Colonic mucosa (tissue), 4 donors: ENCODE measurements at regions not wholly inside any gene's neighbourhood (a gene's known extent, or its start where the extent isn't known, plus 50 kb on each side); places are given as distances from the start of the nearest gene placed in this dataset.

ENCODE experiments used
- DNase-seq: peaks from one replicate; pipeline ENCODE4 v3.0.0-alpha.2; 2020
- H3K27ac ChIP-seq: fragments of 200-600 bp; one replicate; pipeline ENCODE4 v1.8.0; 2021
- H3K27me3 ChIP-seq: fragments of 200-600 bp; one replicate; pipeline ENCODE4 v1.8.0; 2021
- H3K36me3 ChIP-seq: fragments of 200-600 bp; one replicate; pipeline ENCODE4 v1.8.0; 2021
- H3K4me1 ChIP-seq: fragments of 200-600 bp; one replicate; pipeline ENCODE4 v1.8.0; 2021; ENCODE audit warnings: mild to moderate bottlenecking
- H3K4me3 ChIP-seq: fragments of 200-600 bp; one replicate; pipeline ENCODE4 v1.8.0; 2021
- H3K9ac ChIP-seq, 2 donors: one replicate each; pipeline ENCODE4 v1.7.0; 2013; ENCODE audit warnings: control low read depth in 2 of 2, low read depth in 2 of 2, low read length in 2 of 2
- H3K9me3 ChIP-seq: fragments of 200-600 bp; one replicate; pipeline ENCODE4 v1.8.0; 2021
- intact Hi-C: fragments of 100-400 bp; cut with DNase I; formaldehyde crosslinking; loops from one replicate; pipeline ENCODE4 v1.14.1; 2022
- TF ChIP-seq, protein P1 (sequence below): fragments of 200-600 bp; IDR thresholded peaks from one replicate; pipeline ENCODE4 v1.8.0; 2022; ENCODE audit warnings: antibody characterized with exemption, mild to moderate bottlenecking
- donor health status: healthy.
- donor health status: DM: no; HTN: no; CAD: no.
- donor health status: DM: no; HTN: no; CAD: no.

GRCh38 chr6:140475086-140475485 lies 1100.6 kb upstream of the CITED2 start:
- TF ChIP-seq, protein P1, sequence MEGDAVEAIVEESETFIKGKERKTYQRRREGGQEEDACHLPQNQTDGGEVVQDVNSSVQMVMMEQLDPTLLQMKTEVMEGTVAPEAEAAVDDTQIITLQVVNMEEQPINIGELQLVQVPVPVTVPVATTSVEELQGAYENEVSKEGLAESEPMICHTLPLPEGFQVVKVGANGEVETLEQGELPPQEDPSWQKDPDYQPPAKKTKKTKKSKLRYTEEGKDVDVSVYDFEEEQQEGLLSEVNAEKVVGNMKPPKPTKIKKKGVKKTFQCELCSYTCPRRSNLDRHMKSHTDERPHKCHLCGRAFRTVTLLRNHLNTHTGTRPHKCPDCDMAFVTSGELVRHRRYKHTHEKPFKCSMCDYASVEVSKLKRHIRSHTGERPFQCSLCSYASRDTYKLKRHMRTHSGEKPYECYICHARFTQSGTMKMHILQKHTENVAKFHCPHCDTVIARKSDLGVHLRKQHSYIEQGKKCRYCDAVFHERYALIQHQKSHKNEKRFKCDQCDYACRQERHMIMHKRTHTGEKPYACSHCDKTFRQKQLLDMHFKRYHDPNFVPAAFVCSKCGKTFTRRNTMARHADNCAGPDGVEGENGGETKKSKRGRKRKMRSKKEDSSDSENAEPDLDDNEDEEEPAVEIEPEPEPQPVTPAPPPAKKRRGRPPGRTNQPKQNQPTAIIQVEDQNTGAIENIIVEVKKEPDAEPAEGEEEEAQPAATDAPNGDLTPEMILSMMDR = no peak
- intact Hi-C loops = no loop called here
- no peak overlapping the region for H3K4me3 ChIP-seq

DNA sequence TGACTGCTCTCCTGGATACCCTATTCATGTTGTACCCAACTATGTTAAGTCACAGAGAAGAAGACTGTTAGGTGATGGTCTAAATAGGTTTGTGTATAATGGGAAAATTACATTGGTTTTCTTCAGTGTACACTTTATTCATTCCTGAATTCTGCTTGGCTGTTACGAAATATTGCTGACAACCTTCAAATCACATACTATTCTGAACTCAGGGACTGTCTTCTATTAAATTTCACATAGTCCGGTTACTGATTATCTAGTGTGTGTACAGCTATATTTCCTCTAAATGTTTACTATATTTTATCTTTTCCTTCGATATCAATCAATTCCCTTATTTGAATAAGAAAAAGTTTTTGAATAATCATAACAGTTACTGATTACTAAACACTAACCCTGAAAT lies 1090.3 kb upstream of the CITED2 start:
- peak overlapping the region; percentile 4 for H3K27ac ChIP-seq

More at GRCh38 chr6:140475086-140475485, 1100.6 kb upstream of the CITED2 start:
- Histone ChIP-seq H3K36me3 (no peaks in the 10 kb centered on the region), H3K4me1 (no peaks in the 10 kb centered on the region), H3K27me3 (no peaks in the 10 kb centered on the region), H3K9ac (no peak overlapping the region), H3K9me3 (no peaks in the 10 kb centered on the region), H3K27ac (no peak overlapping the region)
- no peak for DNase-seq

DNA sequence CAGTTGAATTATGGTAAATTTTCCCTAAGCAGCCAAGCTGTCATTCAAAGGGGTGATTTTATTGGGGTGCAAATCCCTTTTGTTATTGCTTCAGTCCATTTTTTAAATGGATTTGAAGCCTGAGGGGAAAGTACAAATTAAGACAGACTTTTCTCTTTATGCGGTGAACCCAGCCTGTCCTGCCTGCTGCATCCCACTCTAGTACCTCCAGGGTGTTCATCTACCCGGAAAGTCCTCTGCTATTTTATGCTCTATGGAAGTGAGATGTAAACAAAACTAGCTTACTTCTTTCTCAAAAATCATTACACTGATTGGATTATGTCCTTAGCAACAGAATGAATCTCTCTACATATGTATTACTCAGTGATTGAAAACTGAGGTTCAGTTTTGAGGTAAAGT lies 1088.9 kb upstream of the CITED2 start:
- DNase-seq = no peak
- TF ChIP-seq, protein P1 = no peak
- no peaks in the 10 kb centered on the region for H3K9me3 ChIP-seq
- no peaks in the 10 kb centered on the region for H3K27me3 ChIP-seq
- intact Hi-C loops = no loop called here
- H3K27ac ChIP-seq = peak overlapping the region; percentile 29
- no peaks in the 10 kb centered on the region for H3K4me1 ChIP-seq
- no peaks in the 10 kb centered on the region for H3K36me3 ChIP-seq
- H3K4me3 ChIP-seq = no peak overlapping the region
- no peak overlapping the region for H3K9ac ChIP-seq

More for the DNA sequence above, 1090.3 kb upstream of the CITED2 start:
- no peak for DNase-seq
- Histone ChIP-seq H3K9ac (no peak overlapping the region), H3K9me3 (no peaks in the 10 kb centered on the region), H3K4me1 (no peaks in the 10 kb centered on the region), H3K36me3 (no peaks in the 10 kb centered on the region), H3K27me3 (no peaks in the 10 kb centered on the region), H3K4me3 (no peak overlapping the region)
- TF ChIP-seq, protein P1 = no peak
- intact Hi-C loops = no loop called here

GRCh38 chr6:140462453-140463311 lies 1088.2 kb upstream of the CITED2 start:
- intact Hi-C loops = no loop called here
- H3K4me3 ChIP-seq = no peak overlapping the region

GRCh38 chr6:140462076-140462452 lies 1087.6 kb upstream of the CITED2 start:
- Histone ChIP-seq H3K36me3 (no peaks in the 10 kb centered on the region), H3K27me3 (no peaks in the 10 kb centered on the region), H3K27ac (no peak overlapping the region), H3K9ac (no peak overlapping the region), H3K4me3 (no peak overlapping the region), H3K4me1 (no peaks in the 10 kb centered on the region), H3K9me3 (no peaks in the 10 kb centered on the region)
- no peak for DNase-seq
- intact Hi-C loops = no loop called here
- TF ChIP-seq, protein P1 = no peak

More at GRCh38 chr6:140462453-140463311, 1088.2 kb upstream of the CITED2 start:
- no peak overlapping the region for H3K9ac ChIP-seq
- DNase-seq = peak; percentile 42
- no peaks in the 10 kb centered on the region for H3K36me3 ChIP-seq
- peak overlapping the region; percentile 29 for H3K27ac ChIP-seq
- H3K9me3 ChIP-seq = no peaks in the 10 kb centered on the region
- TF ChIP-seq, protein P1 = no peak
- no peaks in the 10 kb centered on the region for H3K27me3 ChIP-seq
- no peaks in the 10 kb centered on the region for H3K4me1 ChIP-seq
